GM13976 (cell line): ENCODE measurements at regions not wholly inside any gene's neighbourhood (a gene's known extent, or its start where the extent isn't known, plus 50 kb on each side); places are given as distances from the start of the nearest gene placed in this dataset.

Experiments used
- DNase-seq: peaks from one replicate; pipeline ENCODE4 v3.0.0; 2012; ENCODE audit warnings: low spot score
- CTCF ChIP-seq: IDR thresholded peaks from 2 replicates; pipeline ENCODE4 v1.5.1; 2012; ENCODE audit warnings: borderline replicate concordance, mild to moderate bottlenecking; ENCODE audit not compliant: insufficient read depth; ENCODE audit errors: extremely low read depth, missing control alignments, control extremely low read depth
- in situ Hi-C: fragments of 300-500 bp; cut with MboI; formaldehyde crosslinking; loops from one replicate; pipeline ENCODE4 v1.12.0; 2022; ENCODE audit warnings: low sequenced_read_pairs, mixed read lengths, inconsistent platforms; ENCODE audit not compliant: unreplicated experiment

- TF ChIP-seq CTCF = no peak
- in situ Hi-C loops = no loop called here
- DNase-seq = no peak
Observed at GRCh38 chr13:39887387-39887786, 231.9 kb downstream of the COG6 start.

DNA sequence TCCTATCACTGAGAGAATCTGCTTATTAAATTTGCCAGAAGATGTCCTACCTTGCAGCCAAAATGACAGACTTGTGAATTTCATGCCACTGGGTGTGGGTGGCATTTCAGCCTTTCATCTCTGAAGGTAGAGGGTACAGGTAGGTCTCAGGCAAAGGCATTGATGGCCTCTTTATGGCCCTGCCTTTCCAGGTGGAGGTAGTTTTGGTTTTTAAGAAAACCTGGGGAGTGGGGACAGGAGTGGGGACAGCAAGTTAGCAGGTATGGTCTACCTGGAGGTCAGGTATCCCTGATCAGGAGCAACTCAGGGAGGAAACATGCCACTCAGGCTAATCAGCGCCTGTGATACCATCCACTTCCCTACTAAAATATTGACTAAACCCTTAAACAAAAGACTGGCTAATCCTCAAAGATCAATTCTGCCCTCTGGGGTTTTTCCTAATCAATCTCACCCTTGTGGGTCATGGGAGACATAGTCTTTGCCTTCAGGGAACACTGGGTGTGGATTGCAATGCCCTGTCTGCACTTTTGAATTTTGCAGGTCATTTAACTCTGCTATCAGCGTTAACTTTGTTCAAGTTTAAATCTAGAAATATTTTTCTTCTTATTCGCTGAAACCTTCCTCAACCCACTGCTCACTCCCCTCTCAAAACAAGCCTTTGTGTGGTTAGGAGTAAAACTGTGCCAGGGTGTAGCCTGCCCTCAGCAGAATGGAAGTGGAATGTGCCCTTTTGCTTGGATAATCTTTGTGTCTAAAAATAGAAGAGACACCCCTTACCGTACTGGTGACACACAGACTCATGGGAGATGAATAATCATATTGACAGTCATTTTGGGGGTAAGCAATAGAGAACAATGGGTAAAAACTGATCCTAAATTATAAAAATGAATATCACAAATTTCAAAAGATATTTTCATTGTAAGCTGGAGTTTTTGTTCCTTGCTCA, 233.7 kb downstream of the COG6 start:
- in situ Hi-C loops = no loop called here
- no peak for DNase-seq
- TF ChIP-seq CTCF = no peak

- in situ Hi-C loops = no loop called here
- TF ChIP-seq CTCF = no peak
- DNase-seq = no peak
Observed at GRCh38 chr13:39890537-39890936, 235.1 kb downstream of the COG6 start.

DNA sequence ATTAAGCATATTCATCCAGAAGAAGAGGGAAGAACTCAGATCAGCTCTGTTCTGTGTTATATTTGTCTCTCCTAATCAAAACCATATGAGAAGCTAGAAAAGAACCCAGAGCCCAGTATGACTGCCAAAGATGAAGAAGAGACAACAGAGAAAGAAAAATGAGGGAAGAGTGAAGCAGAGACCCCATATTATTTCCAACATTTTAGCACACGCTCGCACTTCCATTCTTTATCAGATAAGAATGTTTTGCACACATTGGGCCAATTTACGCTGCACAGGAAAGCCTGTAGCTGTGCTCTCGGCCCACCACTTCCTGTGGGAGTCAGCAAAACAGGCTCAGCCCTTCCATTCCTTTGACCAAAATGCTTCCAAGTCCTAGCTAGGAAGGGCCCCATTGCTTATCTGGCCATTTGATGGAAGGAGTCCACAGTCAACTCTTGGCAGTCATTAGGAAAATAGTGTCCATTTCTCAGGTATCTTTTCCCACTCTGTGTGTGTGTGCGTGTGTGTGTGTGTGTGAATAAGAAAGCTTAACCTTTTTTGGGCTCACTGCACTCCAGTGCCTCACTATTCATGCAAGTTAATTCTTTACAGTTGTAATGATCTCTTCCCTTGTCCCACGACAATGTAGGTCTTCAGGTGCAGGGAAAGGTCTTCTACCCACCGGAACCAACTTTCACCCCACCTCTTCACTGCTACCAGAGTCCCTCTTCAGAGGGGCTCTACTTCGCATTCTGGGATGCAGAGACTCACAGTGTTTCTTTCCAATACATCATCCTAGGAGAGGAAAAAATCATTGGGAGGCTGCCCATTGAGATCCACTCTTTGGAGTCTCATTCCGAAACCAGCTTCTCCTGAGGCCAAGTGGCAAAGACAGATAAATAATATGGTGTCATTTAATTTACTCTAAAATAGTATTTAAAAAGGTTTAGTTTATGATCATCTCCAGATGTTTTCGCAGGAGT, 237.5 kb downstream of the COG6 start:
- no peak for DNase-seq
- in situ Hi-C loops = no loop called here
- TF ChIP-seq CTCF = no peak

GRCh38 chr13:39893808-39894207, 238.3 kb downstream of the COG6 start:
- no peak for TF ChIP-seq CTCF
- in situ Hi-C loops = no loop called here

GRCh38 chr13:39894586-39894985, 239.1 kb downstream of the COG6 start:
- in situ Hi-C loops = no loop called here
- DNase-seq = no peak
- TF ChIP-seq CTCF = no peak

More at GRCh38 chr13:39893808-39894207, 238.3 kb downstream of the COG6 start:
- DNase-seq = no peak
